MCF 10A (cell line): ENCODE measurements at regions not wholly inside any gene's neighbourhood (a gene's known extent, or its start where the extent isn't known, plus 50 kb on each side); places are given as distances from the start of the nearest gene placed in this dataset.

Experiments
- BruUV-seq: library from RNA; stranded (reverse); fragments of 400-500 nt; replicated peaks from 2 replicates; lab custom pipeline; 2021; lab: Mats Ljungman, UMichigan
- CTCF ChIA-PET: fragments of 300-600 bp; sonication (Branson Sonifier 250); formaldehyde crosslinking; extraction: SDS; loops from one replicate; lab custom pipeline; 2021; ENCODE audit warnings: antibody characterized with exemption, inconsistent platforms; lab: Yijun Ruan, JAX
- POLR2A ChIA-PET: fragments of 300-600, 350-650 bp; sonication (Branson Sonifier 250); formaldehyde crosslinking; extraction: SDS; loops from one replicate; lab custom pipeline; 2020; ENCODE audit warnings: antibody characterized with exemption, inconsistent platforms; lab: Yijun Ruan, JAX
- DNase-seq: peaks from one replicate; pipeline ENCODE4 v3.0.0-alpha.2; 2018; ENCODE audit not compliant: unreplicated experiment
- H3K27ac Mint-ChIP-seq: one replicate; pipeline ENCODE4 v1.8.0; 2022; ENCODE audit warnings: mild to moderate bottlenecking, low read depth, mixed read lengths; ENCODE audit not compliant: unreplicated experiment
- H3K27me3 Mint-ChIP-seq: one replicate; pipeline ENCODE4 v1.8.0; 2022; ENCODE audit warnings: mixed read lengths; ENCODE audit not compliant: insufficient read depth, unreplicated experiment
- H3K36me3 Mint-ChIP-seq: one replicate; pipeline ENCODE4 v1.8.0; 2022; ENCODE audit warnings: mild to moderate bottlenecking, moderate library complexity, mixed read lengths; ENCODE audit not compliant: insufficient read depth, unreplicated experiment
- H3K4me1 Mint-ChIP-seq: one replicate; pipeline ENCODE4 v1.8.0; 2022; ENCODE audit warnings: mixed read lengths; ENCODE audit not compliant: insufficient read depth, unreplicated experiment
- H3K4me3 Mint-ChIP-seq: one replicate; pipeline ENCODE4 v1.8.0; 2022; ENCODE audit warnings: mild to moderate bottlenecking, moderate library complexity, mixed read lengths; ENCODE audit not compliant: unreplicated experiment
- H3K9me3 Mint-ChIP-seq: one replicate; pipeline ENCODE4 v1.8.0; 2022; ENCODE audit warnings: mixed read lengths; ENCODE audit not compliant: unreplicated experiment
- CTCF ChIP-seq: fragments of 200-600 bp; IDR thresholded peaks from one replicate; pipeline ENCODE4 v1.8.0; 2022; ENCODE audit warnings: antibody characterized with exemption, mild to moderate bottlenecking; ENCODE audit not compliant: unreplicated experiment
- intact Hi-C: fragments of 100-400 bp; cut with micrococcal nuclease; formaldehyde crosslinking; loops from 2 replicates; pipeline ENCODE4 v1.14.1; 2022

GRCh38 chr5:61619289-61619688 is 287.2 kb downstream of the ZSWIM6 start:
- Mint-ChIP-seq H3K4me1 (no peaks in the 10 kb centered on the region), H3K4me3 (no peak overlapping the region), H3K9me3 (no peaks in the 10 kb centered on the region), H3K36me3 (no peaks in the 10 kb centered on the region), H3K27ac (no peak overlapping the region), H3K27me3 (peaks cover under 1% of the 10 kb centered on the region)
- TF ChIP-seq CTCF, result no peak
- no peak for DNase-seq
- intact Hi-C loops, result no loop called here
- ChIA-PET CTCF (no interaction called here), POLR2A (no interaction called here)
- BruUV-seq, result no TSS peak

GRCh38 chr5:61619777-61620518 is 287.9 kb downstream of the ZSWIM6 start:
- intact Hi-C loops, result no loop called here
- no peaks in the 10 kb centered on the region for H3K27me3 Mint-ChIP-seq
- H3K4me1 Mint-ChIP-seq, result no peaks in the 10 kb centered on the region
- H3K4me3 Mint-ChIP-seq, result no peak overlapping the region
- no peak for TF ChIP-seq CTCF
- no TSS peak for BruUV-seq
- H3K9me3 Mint-ChIP-seq, result no peaks in the 10 kb centered on the region
- H3K36me3 Mint-ChIP-seq, result no peaks in the 10 kb centered on the region
- POLR2A ChIA-PET, result no interaction called here
- no peak overlapping the region for H3K27ac Mint-ChIP-seq
- CTCF ChIA-PET, result interaction anchor here (0.6 kb wide), 1 partner anchor 1851 kb away, joined by 4 read pairs; no protein-coding TSS in a partner anchor
- no peak for DNase-seq

GRCh38 chr5:61620699-61621182 is 288.7 kb downstream of the ZSWIM6 start:
- Mint-ChIP-seq H3K9me3 (no peaks in the 10 kb centered on the region), H3K4me1 (no peaks in the 10 kb centered on the region), H3K36me3 (no peaks in the 10 kb centered on the region), H3K4me3 (no peak overlapping the region), H3K27me3 (no peaks in the 10 kb centered on the region), H3K27ac (no peak overlapping the region)
- BruUV-seq, result no TSS peak
- DNase-seq, result no peak
- CTCF ChIA-PET, result no interaction called here
- TF ChIP-seq CTCF, result no peak
- intact Hi-C loops, result no loop called here
- POLR2A ChIA-PET, result interaction anchor here (0.7 kb wide), 1 partner anchor 39 kb away, joined by 3 read pairs; no protein-coding TSS in a partner anchor

GRCh38 chr5:61621202-61621650 is 289.2 kb downstream of the ZSWIM6 start:
- Mint-ChIP-seq H3K27ac (no peak overlapping the region), H3K27me3 (no peaks in the 10 kb centered on the region), H3K36me3 (no peaks in the 10 kb centered on the region), H3K4me1 (no peaks in the 10 kb centered on the region), H3K9me3 (no peaks in the 10 kb centered on the region), H3K4me3 (no peak overlapping the region)
- DNase-seq, result no peak
- no TSS peak for BruUV-seq
- ChIA-PET CTCF (interaction anchor here (0.9 kb wide), 1 partner anchor 38 kb away, joined by 3 read pairs; no protein-coding TSS in a partner anchor), POLR2A (interaction anchor here (0.7 kb wide), 1 partner anchor 40 kb away, joined by 3 read pairs; no protein-coding TSS in a partner anchor)
- TF ChIP-seq CTCF, result no peak
- intact Hi-C loops, result no loop called here
